PC-9 (cell line): ENCODE measurements at regions not wholly inside any gene's neighbourhood (a gene's known extent, or its start where the extent isn't known, plus 50 kb on each side); places are given as distances from the start of the nearest gene placed in this dataset.

Experiments
- BruUV-seq: library from RNA; stranded (reverse); fragments of 400-500 nt; replicated peaks from 2 replicates; lab custom pipeline; 2021; lab: Mats Ljungman, UMichigan
- CTCF ChIA-PET: fragments of 300-600 bp; sonication (Branson Sonifier 250); formaldehyde crosslinking; loops from one replicate; lab custom pipeline; 2022; ENCODE audit warnings: antibody characterized with exemption; lab: Charles Lee
- POLR2A ChIA-PET: fragments of 300-600 bp; sonication (Branson Sonifier 250); formaldehyde crosslinking; loops from one replicate; lab custom pipeline; 2022; ENCODE audit warnings: antibody characterized with exemption; ENCODE audit not compliant: unreplicated experiment; lab: Charles Lee
- DNase-seq, 2 experiments: peaks; one replicate each; pipeline versions ENCODE4 v3.0.0 to v3.0.0-alpha.2; 2015 to 2022; ENCODE audit warnings: mixed read lengths in 1 of 2
- H2AFZ ChIP-seq: fragments of 200-600 bp; sonication (generic); 2 replicates; pipeline ENCODE4 v1.8.1; 2017; ENCODE audit warnings: antibody characterized with exemption
- H3F3A ChIP-seq: fragments of 200-600 bp; sonication (generic); 2 replicates; pipeline ENCODE4 v1.8.1; 2017; ENCODE audit warnings: antibody characterized with exemption, mild to moderate bottlenecking, low read depth; ENCODE audit not compliant: insufficient read depth
- H3K27ac ChIP-seq: fragments of 200-600 bp; sonication (generic); 2 replicates; pipeline ENCODE4 v1.6.1; 2016; ENCODE audit warnings: mixed run types
- H3K27me3 ChIP-seq: fragments of 200-600 bp; sonication (generic); 2 replicates; pipeline ENCODE4 v1.6.1; 2016; ENCODE audit warnings: low read depth, mixed run types; ENCODE audit not compliant: insufficient read depth
- H3K36me3 ChIP-seq: fragments of 200-600 bp; sonication (generic); 2 replicates; pipeline ENCODE4 v1.6.1; 2016; ENCODE audit warnings: low read depth, mixed run types
- H3K4me1 ChIP-seq: fragments of 200-600 bp; sonication (generic); replicated peaks from 2 replicates; pipeline ENCODE4 v1.6.1; 2016; ENCODE audit warnings: mixed run types; ENCODE audit not compliant: insufficient read depth
- H3K4me2 ChIP-seq: fragments of 200-600 bp; sonication (generic); 2 replicates; pipeline ENCODE4 v1.6.1; 2017; ENCODE audit warnings: mixed run types
- H3K4me3 ChIP-seq: fragments of 200-600 bp; sonication (generic); 2 replicates; pipeline ENCODE4 v1.6.1; 2016; ENCODE audit warnings: mixed run types
- H3K79me2 ChIP-seq: fragments of 200-600 bp; sonication (generic); 2 replicates; pipeline ENCODE4 v1.6.1; 2017; ENCODE audit warnings: low read depth, mixed run types
- H3K9me2 ChIP-seq: fragments of 200-600 bp; sonication (generic); 2 replicates; pipeline ENCODE4 v1.8.1; 2017; ENCODE audit warnings: mild to moderate bottlenecking; ENCODE audit not compliant: insufficient read depth
- H3K9me3 ChIP-seq: fragments of 200-600 bp; sonication (generic); 2 replicates; pipeline ENCODE4 v1.8.1; 2016; ENCODE audit warnings: low read depth; ENCODE audit not compliant: insufficient read depth
- H4K20me1 ChIP-seq: fragments of 200-600 bp; sonication (generic); 2 replicates; pipeline ENCODE4 v1.8.1; 2017; ENCODE audit not compliant: insufficient read depth
- CTCF ChIP-seq: fragments of 200-600 bp; sonication (generic); conservative IDR thresholded peaks from 2 replicates; pipeline ENCODE4 v1.6.1; 2017; ENCODE audit warnings: mixed run types, antibody characterized with exemption, mild to moderate bottlenecking, moderate library complexity
- EZH2 ChIP-seq: fragments of 200-600 bp; sonication (generic); IDR thresholded peaks from 2 replicates; pipeline ENCODE4 v1.8.0; 2017; ENCODE audit warnings: antibody characterized with exemption, low read depth
- intact Hi-C: fragments of 100-400 bp; cut with micrococcal nuclease; formaldehyde crosslinking; loops from one replicate; pipeline ENCODE4 v1.10.0; 2022; ENCODE audit not compliant: unreplicated experiment

- no TSS peak for BruUV-seq
Observed at GRCh38 chr7:41470081-41470480, 232.8 kb downstream of the INHBA start.

GRCh38 chr7:41467596-41467995 lies 235.3 kb downstream of the INHBA start:
- BruUV-seq = no TSS peak
- POLR2A ChIA-PET = no interaction called here
- Histone ChIP-seq H3K79me2 (no peaks in the 10 kb centered on the region), H3K4me1 (no peaks in the 10 kb centered on the region), H3F3A (no peaks in the 10 kb centered on the region), H3K9me2 (no peaks in the 10 kb centered on the region), H4K20me1 (no peaks in the 10 kb centered on the region), H3K27me3 (no peaks in the 10 kb centered on the region), H3K36me3 (no peaks in the 10 kb centered on the region), H2AFZ (no peak overlapping the region), H3K9me3 (no peaks in the 10 kb centered on the region), H3K4me2 (no peak overlapping the region), H3K4me3 (no peak overlapping the region), H3K27ac (no peak overlapping the region)
- CTCF ChIA-PET = no interaction called here
- intact Hi-C loops = no loop called here
- DNase-seq = no peak
- TF ChIP-seq CTCF = no peak
- no peak for TF ChIP-seq EZH2

More at GRCh38 chr7:41470081-41470480, 232.8 kb downstream of the INHBA start:
- no peaks in the 10 kb centered on the region for H4K20me1 ChIP-seq
- POLR2A ChIA-PET = no interaction called here
- no peak overlapping the region for H3K27ac ChIP-seq
- no peak overlapping the region for H3K4me2 ChIP-seq
- no peak for TF ChIP-seq EZH2
- no peak for TF ChIP-seq CTCF
- intact Hi-C loops = no loop called here
- DNase-seq = no peak
- CTCF ChIA-PET = interaction anchor here (0.7 kb wide), 1 partner anchor 66 kb away, joined by 3 read pairs; no protein-coding TSS in a partner anchor
- H3F3A ChIP-seq = no peaks in the 10 kb centered on the region
- no peaks in the 10 kb centered on the region for H3K36me3 ChIP-seq
- no peaks in the 10 kb centered on the region for H3K4me1 ChIP-seq
- H3K27me3 ChIP-seq = no peaks in the 10 kb centered on the region
- no peak overlapping the region for H3K4me3 ChIP-seq
- H2AFZ ChIP-seq = no peak overlapping the region
- H3K79me2 ChIP-seq = no peaks in the 10 kb centered on the region
- H3K9me3 ChIP-seq = no peaks in the 10 kb centered on the region
- H3K9me2 ChIP-seq = no peaks in the 10 kb centered on the region

GRCh38 chr7:41466760-41467384 lies 236.0 kb downstream of the INHBA start:
- Histone ChIP-seq H4K20me1 (no peaks in the 10 kb centered on the region), H3K9me2 (no peaks in the 10 kb centered on the region), H3K27me3 (no peaks in the 10 kb centered on the region), H3F3A (no peaks in the 10 kb centered on the region), H3K9me3 (no peaks in the 10 kb centered on the region), H3K79me2 (no peaks in the 10 kb centered on the region), H3K4me3 (no peak overlapping the region), H2AFZ (no peak overlapping the region), H3K27ac (no peak overlapping the region), H3K4me1 (no peaks in the 10 kb centered on the region), H3K36me3 (no peaks in the 10 kb centered on the region), H3K4me2 (no peak overlapping the region)
- DNase-seq = no peak
- POLR2A ChIA-PET = no interaction called here
- intact Hi-C loops = no loop called here
- BruUV-seq = no TSS peak
- CTCF ChIA-PET = interaction anchor here (0.6 kb wide), 1 partner anchor 1209 kb away, joined by 3 read pairs; no protein-coding TSS in a partner anchor
- TF ChIP-seq EZH2 = no peak
- TF ChIP-seq CTCF = no peak
